Stimulated activated CD4-positive, alpha-beta T cell treated with anti-CD3 and anti-CD28 coated beads, Interleukin-2, amount 100 ng/mL, for 24 hours (primary cell): ENCODE measurements at regions not wholly inside any gene's neighbourhood (a gene's known extent, or its start where the extent isn't known, plus 50 kb on each side); places are given as distances from the start of the nearest gene placed in this dataset.
A peak's percentile ranks its signal among the peaks of the same experiment; 100 is the strongest.
"Not testable (repeated sequence)": the region's sequence is repeated elsewhere in the genome, so short reads cannot be mapped to it uniquely, and the experiment has no call there.

Experiments
- DNase-seq, 2 donors: peaks; one replicate each; pipeline ENCODE4 v3.0.0-alpha.2; 2020

DNA sequence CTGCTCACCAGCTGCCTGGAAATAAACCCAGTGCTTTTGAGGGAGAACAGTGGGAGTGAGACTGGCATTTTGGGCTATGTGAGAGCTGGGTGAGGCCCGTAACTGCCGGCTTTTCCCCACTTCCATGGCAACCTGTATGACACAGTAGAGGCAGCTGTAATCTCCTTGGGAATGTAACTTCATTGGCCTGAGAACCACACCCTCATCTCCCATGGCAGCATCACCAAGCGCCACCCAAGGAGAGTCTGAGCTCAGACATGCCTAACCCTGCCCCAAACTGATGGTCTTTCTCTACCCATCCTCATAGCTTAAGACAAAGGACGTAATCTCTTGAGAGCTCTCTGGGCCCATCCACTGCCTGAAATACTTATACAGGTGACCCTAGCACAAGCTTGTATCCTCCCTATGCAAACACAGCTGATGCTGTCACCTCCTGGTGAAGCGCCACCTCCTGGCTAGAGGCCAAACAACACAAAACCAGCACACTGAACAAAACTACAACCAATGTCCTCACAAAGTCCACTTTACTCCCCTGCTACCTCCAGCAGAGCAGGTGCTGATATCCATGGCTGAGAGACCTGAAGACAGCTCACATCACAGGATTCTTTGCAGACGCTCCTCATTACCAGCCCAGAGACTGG lies 763.4 kb upstream of the NRXN1 start:
- peak in 1 of 2 donors; percentile 5 for DNase-seq

DNA sequence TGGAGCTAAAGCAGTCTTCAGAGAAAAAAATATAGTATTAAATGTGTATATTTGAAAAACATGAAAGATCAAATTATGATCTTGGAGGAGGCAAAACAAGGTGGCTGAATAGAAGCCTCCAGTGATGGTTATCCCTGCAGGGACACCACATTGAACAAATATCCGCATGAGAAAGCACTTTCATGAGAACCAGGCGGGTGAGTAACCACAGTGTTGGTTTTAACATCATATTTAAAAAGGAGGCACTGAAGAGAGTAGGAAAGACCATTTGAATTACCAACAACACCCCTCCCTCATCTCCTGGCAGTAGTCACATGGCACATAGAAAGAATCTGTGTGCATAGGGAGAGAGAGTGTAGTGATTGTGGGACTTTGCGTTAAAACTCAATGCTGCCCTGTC lies 759.6 kb upstream of the NRXN1 start:
- DNase-seq = no peak

DNA sequence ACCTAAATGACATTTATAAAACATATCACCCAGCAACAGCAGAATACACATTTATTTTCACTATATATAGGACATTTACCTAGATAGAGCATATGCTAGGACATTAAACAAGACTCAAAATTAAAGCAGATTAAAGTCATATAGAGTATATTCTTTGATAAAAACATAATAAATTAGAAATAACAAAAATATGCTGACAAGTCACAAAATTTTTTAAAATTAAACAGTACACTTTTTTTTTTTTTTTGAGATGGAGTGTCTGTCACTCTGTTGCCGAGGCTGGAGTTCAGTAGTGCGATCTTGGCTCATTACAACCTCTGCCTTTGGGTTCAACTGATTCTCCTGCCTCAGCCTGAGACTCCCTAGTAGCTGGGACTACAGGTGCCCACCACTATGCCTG lies 758.9 kb upstream of the NRXN1 start:
- no peak for DNase-seq

DNA sequence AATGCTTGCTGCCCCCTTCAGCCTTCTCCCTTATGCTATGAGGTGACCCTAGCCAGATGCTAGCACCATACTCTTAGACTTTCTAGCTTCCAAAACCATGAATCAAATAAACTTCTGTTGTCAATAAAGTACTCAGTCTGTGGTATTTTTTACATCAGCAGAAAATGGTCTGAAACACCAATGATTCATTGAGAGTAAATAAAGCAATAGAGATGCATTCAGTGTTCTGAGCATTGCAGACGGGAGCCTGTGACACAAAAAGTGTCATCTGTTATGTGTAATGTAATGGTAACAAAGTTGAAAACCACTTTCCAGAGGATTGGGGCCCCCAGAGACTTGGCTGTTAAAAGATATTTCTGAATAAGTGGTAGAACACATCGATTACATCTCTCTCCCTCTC lies 758.0 kb upstream of the NRXN1 start:
- DNase-seq = no peak

DNA sequence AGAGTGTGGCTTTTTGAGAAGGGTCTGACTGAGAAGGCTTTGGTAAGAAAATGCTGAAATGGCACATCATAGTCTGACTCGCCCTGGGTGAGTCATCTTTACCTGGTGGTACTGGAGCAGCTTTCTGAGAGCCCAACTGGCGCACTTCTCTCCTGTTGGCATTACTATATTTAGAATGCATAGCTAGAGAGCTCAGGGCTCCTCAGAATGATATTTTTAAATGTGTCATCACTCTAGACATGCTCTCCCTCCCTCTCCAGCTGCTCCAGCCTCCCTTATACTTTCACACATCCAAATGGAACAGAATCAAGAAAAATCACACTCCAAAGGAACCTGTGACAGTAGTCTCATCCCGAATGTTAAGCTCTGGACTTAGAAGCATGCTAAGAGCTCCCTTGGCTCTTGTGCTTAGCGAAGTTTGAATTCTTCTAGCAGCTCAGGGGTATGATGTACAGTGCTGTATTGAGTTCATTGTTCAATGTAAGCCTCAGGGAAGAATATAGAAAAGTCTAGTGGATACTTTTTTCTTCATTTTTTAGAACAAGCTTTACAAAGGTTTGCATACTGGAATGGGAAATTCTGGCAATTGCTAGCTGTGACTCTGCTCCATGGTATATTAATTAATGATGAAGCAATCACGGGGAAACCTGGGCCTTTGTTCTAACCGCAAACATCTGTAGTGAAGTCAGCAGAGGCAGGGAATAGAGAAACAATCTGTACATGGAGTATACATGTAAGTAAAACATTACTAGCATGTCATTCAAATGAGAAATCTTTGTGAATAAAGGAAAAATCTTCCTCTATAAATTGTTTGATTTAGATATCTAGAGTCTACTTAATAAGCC lies 751.2 kb upstream of the NRXN1 start:
- no peak for DNase-seq

DNA sequence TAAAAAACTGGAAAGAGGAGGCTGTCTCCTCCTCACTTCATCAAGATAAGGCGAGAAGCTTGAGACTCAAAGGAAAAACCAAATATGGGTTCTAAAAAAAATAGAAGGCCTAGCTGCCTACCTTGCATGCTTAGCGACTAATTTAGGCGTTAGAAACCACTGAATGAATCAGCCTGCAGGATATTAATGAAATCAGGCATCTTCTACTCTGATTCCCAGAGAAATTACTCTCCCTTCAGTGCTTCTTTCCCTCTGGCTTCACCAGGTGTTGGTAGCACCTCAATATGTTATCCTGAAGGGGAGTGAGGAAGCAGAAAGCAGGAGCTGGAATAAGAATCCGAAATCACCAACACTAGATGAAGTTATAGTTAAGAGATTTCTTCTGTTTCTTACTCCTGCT lies 749.8 kb upstream of the NRXN1 start:
- DNase-seq = no peak

DNA sequence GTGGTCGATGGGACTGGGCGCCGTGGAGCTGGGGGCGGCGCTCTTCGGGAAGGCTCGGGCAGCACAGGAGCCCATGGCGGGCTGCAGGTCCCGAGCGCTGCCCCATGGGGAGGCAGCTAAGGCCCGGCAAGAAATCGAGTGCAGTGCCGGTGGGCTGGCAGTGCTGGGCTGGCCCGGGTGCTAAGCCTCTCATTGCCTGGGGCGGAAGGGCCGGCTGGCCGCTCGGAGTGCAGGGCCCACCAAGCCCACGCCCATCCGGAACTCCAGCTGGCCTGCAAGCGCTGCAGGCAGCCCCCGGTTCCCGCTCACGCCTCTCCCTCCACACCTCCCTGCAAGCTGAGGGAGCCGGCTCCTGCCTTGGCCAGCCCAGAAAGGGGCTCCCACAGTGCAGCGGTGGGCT lies 748.4 kb upstream of the NRXN1 start:
- no peak for DNase-seq

DNA sequence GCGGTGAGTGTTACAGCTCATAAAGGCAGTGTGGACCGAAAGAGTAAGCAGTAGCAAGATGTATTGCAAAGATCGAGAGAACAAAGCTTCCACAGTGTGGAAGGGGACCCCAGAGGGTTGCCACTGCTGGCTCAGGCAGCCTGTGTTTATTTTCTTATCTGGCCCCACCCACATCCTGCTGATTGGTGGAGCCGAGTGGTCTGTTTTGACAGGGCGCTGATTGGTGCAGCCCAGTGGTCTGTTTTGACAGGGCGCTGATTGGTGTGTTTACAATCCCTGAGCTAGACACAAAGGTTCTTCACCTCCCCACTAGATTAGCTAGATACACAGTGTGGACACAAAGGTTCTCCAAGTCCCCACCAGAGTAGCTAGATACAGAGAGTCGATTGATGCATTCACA lies 747.8 kb upstream of the NRXN1 start:
- DNase-seq = not testable (repeated sequence)

DNA sequence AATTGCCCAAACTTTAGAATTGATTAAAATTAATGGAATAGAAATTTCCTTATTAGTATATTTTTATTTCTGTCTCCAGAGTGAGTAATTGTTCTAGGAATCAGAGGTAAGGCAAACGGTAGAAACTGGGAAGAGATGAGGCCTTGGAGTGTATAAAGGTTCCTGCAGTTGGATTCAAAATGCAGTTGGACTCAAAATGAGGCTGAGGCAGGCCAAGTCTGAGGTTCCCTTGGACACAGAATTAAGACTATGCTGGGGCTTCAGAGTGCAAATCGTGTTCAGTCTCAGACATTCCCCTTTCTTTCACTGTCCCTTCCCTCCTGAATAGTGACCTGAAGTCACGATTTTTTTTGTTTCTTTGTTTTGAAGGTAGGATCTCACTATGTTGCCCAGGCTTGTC lies 746.9 kb upstream of the NRXN1 start:
- DNase-seq = no peak

DNA sequence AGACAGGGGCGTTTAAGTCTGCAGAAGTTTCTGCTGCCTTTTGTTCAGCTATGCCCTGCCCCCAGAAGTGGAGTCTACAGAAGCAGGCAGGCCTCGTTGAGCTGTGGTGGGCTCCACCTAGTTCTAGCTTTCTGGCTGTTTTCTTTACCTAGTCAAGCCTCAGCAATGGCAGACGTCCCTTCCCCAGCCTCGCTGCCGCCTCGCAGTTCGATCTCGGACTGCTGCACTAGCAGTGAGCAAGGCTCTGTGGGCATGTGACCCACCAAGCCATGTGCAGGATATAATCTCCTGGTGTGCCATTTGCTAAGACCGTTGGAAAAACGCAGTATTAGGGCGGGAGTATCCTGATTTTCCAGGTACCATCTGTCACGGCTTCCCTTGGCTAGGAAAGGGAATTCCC lies 742.7 kb upstream of the NRXN1 start:
- DNase-seq = not testable (repeated sequence)

DNA sequence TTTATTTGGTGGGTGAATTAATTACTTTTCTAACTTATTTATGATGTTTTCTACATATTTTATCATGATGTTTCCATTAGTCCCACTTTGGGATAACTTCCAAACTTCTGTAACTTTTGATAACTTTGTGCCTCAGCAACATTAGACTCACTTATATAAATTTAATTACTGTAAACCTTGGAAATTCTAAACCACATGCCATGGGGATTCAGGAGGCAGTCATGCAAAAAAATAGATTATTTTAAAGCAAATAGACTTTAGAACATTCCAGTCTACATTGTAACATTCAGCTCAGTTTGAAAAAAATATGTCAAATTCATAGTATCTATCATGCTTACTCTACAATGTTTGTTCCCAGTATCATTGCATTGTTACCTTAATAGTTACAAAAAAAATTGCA lies 728.5 kb upstream of the NRXN1 start:
- no peak for DNase-seq

DNA sequence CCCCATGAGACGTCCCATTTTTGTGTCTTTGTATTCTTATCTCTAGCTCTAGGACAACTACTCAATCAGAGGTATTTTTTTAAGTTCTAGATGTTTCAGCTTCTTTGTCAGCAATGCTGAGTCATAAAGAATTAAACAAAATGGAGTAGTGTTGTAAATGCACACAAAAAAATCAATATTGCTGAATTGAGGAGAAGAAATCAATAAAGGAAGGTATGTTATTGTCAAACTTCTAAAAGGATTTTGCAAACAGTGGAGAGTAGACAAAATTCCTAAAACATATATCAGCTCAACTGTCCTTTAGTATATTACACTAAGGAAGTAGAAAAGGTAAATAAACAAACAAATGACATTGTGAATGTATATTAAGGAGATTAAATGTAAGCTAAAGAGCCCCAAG lies 726.1 kb upstream of the NRXN1 start:
- no peak for DNase-seq

DNA sequence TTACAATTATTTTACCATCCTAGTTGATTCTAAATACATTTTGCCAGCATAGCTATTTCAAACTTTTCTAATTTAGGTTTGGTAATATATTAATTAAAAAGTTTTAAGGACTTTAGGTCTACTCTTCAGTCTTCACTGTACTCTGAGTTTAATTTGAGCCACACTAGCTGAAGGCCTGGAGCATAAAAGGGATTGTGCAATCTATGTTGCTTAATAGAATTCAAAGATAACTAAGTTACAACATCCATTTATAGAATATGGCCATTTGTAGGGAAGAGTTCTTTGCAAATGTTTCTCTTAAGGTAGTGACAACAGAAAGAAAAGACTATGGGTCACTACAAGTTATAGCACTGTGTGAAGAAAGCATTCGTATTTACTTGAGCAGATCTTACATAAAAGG lies 702.2 kb upstream of the NRXN1 start:
- no peak for DNase-seq

DNA sequence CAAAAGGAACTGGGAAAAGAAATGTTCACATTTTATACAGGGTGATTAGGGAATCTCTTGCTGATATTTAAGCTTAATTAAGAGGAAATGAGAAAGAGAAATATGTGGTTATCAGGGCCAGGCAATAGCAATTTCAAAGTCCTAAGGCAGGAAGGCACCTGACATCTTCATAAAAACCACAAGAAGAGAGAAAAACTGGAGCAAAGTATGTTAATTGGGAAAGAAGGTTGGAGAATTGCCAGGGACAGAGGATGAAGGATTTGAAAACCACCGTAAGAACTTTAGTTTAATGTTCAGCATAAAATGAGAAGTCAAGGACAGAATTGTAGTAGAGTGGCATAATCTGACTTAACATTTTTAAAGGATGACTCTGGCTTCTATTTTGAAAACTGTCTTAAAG lies 691.8 kb upstream of the NRXN1 start:
- DNase-seq = no peak

DNA sequence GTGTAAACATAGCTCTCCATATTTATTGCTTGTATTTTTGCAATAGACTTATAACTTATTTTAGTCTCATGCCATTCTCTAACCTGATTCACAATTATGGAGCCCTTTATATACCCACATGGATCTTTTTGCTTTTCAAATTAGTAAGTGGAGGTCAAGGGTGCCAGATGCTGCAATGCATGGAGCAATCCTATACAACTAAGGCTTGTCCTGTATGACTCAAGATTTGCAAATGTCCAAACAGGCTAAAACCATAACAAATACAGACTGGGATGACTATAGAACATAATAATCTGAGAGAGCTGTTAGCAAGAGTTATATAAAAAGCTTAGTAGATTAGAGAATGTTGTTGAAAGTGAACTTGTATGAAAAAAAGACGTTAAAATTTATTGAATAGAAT lies 690.4 kb upstream of the NRXN1 start:
- no peak for DNase-seq

DNA sequence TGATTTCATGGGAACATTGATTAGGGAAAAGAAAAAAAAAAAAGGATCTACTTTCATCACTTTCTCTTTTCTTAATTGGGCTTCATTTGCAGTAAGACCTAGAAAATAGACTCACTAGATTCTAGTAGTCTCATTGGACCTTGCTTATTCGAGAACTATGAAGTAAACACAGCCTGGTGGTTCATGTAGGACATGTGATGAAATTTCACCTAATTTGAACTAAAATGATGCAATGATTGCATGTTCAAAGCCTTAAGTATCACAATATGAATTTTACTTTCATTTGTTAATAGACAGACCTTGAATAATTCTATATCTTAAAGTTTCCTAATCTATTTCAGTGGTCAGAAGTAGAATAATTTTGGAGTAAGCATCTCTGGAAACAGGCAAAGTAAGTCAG lies 688.9 kb upstream of the NRXN1 start:
- no peak for DNase-seq

DNA sequence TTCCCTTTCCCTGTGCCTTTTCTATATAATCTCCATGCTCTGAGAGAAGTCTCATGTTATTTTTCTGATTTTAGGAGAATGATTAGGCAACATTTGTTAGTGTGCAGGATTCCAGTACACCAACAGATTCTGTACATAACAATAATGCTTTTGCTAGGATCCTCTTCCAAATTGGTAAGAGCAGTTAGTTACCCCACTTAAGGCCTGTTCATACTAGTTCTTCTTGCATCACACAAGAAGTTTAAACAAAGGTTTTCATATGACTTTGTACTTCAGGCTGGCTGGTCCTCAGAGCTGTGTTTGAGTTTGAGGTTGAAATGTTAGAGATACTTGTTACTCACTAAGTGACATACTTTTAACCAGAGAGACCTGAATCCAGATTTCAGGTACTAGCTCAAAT lies 686.9 kb upstream of the NRXN1 start:
- no peak for DNase-seq

DNA sequence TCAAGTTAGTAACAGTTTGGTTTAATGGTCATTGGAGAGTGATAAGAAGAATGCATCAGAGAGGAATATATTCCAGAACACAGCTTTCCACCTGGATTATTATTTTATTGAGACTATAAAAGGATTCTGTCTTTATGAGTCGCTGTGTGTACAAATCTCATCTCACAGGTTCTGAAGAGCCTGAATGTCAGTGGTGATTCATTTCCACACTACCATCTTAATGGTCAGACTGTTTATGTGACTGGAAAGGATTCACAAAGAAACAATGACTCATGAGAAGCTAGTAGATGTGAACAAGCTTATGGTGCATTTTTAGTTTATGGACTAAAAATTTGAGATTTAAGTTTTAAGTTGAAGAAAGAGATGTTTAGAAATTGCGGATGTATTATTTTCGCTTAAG lies 685.4 kb upstream of the NRXN1 start:
- DNase-seq = no peak

DNA sequence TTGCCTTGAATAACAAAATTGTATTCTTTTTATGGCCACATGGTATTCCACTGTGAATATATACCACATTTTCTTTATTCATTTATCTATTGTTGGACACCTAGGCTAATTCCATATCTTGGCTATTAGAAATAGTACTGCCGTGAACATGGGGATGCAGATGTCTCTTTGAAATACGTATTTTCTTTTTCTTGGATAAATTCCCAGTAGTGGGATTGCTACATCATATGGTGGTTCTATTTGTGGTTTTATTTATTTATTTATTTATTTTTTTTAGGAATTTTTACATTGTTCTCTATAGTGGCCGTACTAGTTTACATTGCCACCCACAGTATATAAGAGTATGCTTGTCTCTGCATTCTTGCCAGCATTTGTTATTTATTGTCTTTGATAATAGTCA lies 679.8 kb upstream of the NRXN1 start:
- DNase-seq = no peak

DNA sequence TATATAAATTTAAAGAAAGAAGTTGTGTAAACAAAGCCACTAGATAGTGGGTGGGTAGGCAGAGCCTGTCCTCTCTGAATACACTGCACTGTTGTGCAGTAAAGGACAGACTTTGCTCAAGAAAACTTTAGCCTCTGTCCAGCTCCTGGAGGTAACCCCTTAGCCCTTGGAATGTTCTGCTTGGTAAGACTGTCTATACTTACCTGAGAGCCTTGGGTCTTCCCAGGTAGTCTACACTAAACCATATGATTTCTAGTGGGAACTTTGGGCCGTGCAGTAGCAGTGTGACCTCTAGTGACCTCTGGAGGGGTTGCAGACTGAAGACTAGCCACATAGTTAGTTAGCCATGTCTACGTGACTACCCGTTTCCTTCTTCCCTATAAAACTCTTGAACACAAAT lies 678.3 kb upstream of the NRXN1 start:
- no peak for DNase-seq

DNA sequence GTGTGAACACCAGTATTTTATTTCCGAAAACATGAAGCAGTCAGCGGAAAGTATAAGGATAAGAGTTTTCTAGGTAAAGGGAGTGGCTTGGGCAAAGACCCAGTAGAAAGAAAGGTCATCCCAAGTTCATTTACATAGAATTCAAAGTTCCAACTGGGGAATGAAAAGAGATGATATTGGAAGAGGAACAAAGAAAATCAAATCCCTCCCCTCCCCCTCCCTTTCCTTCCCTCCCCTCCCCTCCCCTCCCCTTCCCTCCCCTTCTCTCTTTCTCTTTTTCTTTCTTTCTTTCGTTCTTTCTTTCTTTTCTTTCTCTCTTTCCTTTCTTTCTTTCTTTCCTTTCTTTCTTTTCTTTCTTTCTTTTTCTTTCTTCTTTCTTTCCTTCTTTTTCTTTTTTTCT lies 675.7 kb upstream of the NRXN1 start:
- DNase-seq = no peak

DNA sequence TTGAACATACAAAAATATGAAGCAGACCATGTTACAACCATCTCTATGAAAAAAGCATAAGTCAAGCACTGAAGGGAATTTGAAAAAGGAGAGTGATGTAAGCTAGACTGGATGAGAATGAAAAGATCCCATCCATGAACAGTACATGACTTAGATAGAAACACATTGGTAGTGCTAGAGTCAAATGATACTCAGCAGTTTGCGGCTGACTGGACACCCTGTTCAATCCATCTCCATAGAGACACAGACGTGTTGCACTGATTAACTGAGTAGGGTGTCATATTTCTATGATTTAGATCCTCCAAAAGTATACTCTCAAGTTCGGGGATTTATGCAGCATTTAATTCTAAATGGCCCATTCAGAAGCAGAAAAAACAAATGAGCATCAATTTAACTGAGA lies 674.3 kb upstream of the NRXN1 start:
- DNase-seq = no peak

DNA sequence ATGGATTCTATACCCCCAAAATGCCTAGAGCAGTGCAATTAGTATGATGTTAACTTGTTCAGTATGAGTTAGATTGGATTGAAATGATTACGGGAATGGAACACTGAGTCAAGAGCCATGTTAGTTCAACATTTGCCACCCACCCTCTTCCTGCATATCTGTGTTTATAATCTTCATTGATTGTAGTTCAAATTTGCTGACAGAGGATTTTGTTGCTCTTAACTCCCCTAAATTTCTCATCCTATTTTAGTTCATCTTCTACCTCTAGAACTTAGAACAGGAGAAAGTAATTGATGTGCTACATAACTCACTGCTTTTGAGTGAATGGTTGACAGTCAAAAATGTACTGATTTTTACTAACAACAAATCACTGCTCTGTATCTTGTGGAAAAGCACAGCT lies 673.5 kb upstream of the NRXN1 start:
- no peak for DNase-seq

DNA sequence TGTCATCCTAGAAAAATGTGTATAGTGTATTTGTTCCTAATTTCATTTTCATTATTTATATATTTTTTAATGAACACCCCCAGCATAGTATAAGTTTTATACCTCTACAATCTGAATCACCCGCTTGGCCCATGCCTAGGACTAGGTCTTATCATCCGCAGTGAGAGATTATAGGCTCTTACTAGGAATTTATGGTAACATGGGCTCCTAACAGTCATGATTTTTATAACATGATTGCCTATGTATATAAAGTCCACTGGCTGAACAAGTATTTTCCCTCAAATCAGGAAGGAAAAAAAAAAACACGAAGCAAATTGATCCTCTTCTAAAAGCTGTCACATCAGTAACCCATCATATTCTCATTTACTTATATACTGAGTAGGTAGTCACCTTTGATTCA lies 666.1 kb upstream of the NRXN1 start:
- no peak for DNase-seq

DNA sequence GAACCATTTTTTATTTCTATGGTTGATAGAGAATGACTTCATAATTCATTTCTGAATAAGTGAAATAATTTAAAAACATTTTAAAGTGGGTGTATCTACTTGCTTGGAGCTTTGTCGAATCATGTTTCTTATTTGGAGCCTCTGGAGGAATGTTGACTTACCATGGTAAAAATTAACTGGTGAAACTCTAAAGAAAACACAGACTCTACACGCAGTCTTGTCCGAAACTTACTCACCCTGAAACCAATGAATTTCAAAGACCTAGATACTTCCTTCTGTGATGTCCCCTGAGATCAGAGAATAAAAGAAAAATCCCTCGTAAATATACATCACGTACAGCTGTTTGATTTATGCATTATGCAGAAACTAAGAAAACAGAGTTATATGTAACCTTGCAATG lies 665.2 kb upstream of the NRXN1 start:
- DNase-seq = no peak
